ENCODE measurements at regions not wholly inside any gene's neighbourhood (a gene's known extent, or its start where the extent isn't known, plus 50 kb on each side); places are given as distances from the start of the nearest gene placed in this dataset.

DNA sequence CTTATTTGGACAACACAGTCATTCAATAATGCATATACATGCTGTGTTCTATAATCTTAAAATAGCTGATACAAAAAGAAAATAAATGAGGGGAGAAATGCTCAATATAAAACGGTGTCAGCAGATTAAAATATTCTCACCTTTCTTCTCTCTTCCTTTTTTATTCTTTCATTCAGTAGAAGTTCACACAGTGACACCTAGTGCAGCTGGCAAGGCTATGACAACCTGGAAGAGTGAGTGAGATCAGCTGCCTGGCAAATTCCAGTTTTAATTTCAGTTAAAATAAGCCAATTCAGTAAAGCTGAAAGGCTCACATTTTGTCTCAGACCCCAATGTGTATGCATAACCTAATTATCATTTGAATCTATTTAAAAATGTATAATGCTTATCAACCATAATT, 150.3 kb downstream of the RASEF start:
- TF ChIP-seq, protein P1, sequence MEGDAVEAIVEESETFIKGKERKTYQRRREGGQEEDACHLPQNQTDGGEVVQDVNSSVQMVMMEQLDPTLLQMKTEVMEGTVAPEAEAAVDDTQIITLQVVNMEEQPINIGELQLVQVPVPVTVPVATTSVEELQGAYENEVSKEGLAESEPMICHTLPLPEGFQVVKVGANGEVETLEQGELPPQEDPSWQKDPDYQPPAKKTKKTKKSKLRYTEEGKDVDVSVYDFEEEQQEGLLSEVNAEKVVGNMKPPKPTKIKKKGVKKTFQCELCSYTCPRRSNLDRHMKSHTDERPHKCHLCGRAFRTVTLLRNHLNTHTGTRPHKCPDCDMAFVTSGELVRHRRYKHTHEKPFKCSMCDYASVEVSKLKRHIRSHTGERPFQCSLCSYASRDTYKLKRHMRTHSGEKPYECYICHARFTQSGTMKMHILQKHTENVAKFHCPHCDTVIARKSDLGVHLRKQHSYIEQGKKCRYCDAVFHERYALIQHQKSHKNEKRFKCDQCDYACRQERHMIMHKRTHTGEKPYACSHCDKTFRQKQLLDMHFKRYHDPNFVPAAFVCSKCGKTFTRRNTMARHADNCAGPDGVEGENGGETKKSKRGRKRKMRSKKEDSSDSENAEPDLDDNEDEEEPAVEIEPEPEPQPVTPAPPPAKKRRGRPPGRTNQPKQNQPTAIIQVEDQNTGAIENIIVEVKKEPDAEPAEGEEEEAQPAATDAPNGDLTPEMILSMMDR (conservative IDR thresholded peaks at IDR 0.05; ENCODE audit: low read length), result peak; percentile 71
- no peak for TF ChIP-seq EZH2phosphoT487 (IDR thresholded peaks at IDR 0.05; ENCODE audit: borderline replicate concordance)

Data from Loucy (cell line).